ENCODE measurements at regions not wholly inside any gene's neighbourhood (a gene's known extent, or its start where the extent isn't known, plus 50 kb on each side); places are given as distances from the start of the nearest gene placed in this dataset.
"Not testable (repeated sequence)": the region's sequence is repeated elsewhere in the genome, so short reads cannot be mapped to it uniquely, and the experiment has no call there.

DNA sequence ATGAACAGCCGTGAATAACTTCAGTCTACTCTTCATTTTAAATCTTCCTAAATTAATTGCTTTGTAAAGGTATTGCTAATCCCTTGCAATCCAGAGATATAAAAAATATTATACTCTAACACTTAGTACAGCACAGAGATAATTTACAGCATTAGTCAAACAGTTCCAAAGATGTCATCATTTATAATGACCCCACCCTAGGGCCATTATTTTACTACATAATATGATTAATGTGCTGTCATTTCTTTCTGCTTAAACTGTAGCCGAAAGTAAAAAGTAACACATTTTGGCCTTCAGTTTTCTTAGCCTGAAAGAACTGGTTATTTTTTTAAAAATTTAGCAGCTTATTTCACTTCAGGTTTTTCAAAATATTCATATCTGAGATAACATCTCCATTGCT is 256.3 kb upstream of the RFC3 start:
- no peak for FAIRE-seq

DNA sequence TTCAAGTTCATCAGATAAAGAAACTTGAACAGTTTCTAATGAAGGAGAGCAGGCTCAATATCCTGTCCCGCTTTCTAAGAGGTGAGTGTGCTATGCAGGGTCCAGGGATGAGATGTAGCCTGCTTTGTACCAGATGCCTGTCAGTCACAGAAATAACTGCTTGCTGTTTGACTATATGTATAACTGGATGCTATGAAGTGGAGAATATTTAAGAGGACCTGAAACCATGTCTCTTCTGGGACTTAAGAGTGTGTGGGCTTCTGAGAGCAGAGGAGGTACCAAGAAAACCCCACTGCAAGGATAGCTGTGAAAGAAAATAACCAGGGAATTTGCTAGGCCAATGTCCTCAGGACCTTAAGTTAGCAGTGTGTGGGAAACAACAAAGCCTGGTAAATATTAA is 246.3 kb upstream of the RFC3 start:
- no peak for FAIRE-seq

DNA sequence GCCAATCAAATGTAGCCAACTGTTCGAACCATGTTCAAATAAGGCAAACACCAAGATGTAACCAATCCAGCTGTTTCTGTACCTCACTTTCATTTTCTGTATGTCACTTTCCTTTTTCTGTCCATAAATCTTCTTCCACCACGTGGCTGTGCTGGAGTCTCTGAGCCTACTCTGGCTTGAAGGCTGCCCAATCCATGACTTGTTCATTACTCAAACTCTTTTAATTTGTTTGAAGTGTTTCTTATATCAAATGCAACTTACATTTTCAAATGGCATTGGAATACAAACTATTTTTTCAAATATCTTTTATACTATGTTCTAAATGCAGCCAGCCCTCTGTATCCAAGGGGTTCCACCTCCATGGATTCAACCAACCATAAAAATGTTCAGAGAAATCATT is 245.6 kb upstream of the RFC3 start:
- FAIRE-seq: not testable (repeated sequence)

DNA sequence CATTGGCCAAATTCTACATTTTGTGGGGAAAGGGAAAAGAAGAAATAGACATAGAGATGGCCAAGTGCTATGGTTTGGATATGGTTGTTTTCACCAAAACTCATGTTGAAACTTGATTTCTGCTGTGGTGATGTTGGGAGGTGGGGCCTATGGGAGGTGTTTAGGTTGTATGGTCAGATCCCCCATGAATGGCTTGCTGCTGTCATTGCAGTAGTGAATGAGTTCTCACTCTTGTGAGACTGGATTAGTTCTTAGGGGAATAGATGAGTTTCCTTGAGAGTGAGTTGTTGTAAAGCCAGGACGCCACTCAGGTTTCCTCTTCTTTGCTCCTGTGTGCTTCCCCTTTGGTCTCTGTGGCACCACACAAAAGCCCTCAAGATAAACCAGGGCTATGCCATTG is 242.6 kb upstream of the RFC3 start:
- FAIRE-seq: no peak

DNA sequence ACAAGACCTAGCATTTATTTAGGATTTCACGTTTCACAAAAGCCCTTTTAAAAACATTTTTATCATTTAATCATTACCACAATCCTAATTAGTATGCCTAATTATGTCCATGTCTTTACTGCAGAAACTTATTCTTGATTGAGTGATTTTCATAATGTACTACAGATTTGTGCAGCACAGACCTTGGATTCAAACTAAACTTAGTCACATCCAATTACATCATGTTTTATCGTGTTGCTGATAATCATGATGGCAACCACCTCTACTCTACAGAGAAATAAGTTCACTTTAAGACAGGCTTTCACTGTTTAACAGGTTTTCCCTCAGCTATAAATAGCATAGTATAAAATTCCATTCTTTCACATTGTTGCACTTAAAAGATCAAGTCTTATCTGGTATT is 240.9 kb upstream of the RFC3 start:
- peak; percentile 95 for FAIRE-seq

DNA sequence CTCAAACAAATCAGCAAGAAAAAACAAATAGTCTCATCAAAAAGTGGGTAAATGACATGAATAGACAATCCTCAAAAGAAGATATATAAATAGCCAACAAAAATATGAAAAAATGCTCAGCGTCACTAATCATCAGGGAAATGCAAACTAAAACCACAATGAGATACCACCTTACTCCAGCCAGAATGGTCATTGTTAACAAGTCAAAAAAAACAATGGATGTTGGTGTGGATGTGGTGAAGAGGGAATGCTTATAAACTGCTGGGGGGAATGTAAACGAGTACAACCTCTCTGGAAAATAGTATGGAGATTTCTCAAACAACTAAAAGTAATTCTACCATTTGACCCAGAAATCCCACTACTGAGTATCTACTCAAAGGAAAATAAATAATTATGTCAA is 239.2 kb upstream of the RFC3 start:
- FAIRE-seq: no peak

DNA sequence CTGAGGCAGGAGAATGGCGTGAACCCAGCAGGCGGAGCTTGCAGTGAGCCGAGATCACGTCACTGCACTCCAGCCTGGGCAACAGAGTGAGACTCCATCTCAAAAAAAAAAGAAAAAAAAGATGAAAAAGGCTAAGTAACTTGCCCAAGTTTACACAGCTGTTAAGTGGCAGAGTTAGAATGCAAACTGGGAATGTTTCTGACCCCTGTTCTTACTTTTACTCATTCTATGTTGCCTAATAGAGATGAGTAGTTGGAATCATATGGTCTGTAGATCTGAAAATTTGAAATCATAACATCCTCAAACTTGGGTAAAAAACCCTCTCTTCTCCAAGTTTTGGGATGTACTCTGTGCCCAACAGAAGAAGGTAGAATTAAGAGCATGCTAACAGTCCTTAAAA is 235.8 kb upstream of the RFC3 start:
- FAIRE-seq: no peak

DNA sequence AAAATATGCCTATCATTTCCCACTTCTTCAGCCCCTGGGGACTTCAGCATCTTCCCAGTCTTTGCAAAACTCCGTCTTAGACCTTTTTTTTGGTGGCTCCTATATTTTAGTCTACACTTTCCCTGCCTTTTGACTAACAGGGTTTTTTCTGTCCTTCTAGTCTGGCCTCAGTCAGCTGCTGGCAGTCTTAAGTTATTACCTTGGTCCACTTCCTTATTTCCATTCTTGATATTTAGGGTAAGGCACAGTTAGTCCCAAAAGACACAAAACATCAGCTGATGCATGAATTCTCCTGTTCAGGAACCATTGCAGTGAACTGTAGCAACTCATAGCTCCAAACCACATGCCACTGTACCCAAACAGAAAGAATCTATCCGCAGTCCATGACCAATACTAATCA is 234.6 kb upstream of the RFC3 start:
- no peak for FAIRE-seq

DNA sequence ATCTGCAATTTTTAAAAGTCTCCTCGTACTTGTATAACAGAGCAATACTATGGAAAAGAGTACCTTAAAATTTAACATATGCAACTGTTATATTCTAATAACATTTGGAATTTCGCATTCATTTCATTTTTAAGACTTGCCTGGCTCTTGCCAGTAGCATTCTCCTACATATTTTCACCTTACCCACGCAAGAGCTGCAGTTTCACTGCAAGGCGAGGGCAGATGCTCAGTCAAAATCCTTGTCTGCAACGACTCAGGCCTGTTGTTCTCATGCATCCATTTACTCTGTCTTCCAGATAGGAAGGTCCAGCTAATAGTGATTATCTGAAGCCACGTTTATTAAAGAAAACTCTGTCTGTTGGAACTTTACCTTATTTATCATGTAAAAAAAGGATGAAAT is 227.0 kb upstream of the RFC3 start:
- no peak for FAIRE-seq

DNA sequence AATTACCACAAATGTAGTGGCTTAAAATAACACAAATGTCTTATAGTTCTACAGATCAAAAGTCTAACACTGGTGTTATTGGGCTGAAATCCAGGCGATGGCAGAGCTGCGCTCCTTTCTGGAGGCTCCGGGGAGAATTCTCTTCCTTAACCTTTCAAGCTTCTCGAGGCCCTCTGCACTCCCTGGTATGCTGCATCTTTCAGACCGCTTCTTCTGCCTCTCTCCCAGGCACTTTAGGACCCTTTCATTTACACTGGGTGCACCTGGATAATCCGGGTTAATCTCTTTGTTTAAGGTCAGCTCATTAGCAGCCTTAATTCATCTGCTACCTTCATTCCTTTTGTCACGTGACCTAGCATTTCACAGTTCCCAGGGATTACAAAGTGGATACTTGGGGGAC is 211.3 kb upstream of the RFC3 start:
- no peak for FAIRE-seq

DNA sequence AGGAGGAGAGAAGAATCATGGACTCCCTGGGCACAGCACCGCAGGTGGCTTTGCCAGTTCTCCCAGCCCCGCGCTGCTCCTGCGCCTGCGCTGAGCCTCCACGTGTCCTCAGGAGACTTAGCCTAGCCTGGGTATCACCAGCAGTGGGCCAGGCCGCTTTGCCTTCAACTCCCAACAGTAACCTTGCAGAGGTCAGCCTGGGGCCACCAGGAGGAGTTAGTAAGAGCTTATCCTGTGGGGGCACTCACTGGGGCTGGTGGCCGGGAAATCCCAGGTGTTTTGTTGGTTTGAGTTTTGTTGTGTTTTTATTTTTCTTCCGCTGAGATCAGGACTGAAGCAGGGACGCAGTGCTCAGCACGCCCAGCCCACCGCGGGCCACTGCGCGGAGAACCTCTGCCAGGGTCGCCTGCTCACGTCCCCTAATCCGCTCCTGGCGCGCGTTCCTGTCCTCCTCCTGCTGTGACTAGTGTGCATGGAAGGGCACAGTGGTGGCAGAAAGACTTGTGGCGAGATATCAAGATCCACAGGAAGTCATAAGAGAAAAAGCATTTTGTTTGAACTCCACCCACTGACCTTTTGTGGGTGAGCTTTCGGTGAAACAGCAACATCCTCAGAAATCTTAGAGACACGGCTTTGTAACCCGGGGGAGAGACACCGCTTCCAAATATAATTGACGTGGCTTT is 207.4 kb upstream of the RFC3 start:
- FAIRE-seq: no peak

DNA sequence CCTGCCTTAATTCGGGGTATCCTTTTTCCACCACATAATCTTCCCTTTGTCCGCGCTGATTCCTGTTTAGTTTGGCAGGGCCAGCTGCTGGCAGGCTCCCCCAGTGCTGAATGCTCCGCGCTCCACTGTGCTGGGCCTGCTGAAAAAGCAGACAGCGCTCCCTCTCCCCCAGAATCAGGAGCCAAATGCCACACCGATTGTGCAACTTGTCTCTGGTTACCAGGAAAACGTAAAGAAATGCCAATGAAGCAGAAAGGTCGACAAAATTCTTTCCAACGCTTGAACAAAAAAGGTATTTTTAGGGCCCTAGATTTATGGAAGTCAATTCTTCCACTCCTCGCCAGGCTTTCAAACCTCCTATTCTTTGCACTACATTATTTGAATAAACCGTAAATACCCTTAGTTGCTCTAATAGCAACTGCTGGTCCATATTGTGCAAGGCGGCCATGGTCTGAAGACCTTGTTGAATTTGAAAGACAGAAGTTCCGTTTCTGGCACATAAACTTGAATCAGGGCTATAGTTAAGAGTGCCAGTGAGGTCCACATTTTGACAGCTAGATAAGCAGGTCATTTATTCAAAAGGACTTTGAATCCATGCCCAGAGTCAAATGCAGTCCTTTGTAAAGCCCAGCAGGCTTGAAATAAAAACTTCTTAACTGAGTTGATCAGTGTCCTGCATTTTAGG is 206.7 kb upstream of the RFC3 start:
- FAIRE-seq: no peak

DNA sequence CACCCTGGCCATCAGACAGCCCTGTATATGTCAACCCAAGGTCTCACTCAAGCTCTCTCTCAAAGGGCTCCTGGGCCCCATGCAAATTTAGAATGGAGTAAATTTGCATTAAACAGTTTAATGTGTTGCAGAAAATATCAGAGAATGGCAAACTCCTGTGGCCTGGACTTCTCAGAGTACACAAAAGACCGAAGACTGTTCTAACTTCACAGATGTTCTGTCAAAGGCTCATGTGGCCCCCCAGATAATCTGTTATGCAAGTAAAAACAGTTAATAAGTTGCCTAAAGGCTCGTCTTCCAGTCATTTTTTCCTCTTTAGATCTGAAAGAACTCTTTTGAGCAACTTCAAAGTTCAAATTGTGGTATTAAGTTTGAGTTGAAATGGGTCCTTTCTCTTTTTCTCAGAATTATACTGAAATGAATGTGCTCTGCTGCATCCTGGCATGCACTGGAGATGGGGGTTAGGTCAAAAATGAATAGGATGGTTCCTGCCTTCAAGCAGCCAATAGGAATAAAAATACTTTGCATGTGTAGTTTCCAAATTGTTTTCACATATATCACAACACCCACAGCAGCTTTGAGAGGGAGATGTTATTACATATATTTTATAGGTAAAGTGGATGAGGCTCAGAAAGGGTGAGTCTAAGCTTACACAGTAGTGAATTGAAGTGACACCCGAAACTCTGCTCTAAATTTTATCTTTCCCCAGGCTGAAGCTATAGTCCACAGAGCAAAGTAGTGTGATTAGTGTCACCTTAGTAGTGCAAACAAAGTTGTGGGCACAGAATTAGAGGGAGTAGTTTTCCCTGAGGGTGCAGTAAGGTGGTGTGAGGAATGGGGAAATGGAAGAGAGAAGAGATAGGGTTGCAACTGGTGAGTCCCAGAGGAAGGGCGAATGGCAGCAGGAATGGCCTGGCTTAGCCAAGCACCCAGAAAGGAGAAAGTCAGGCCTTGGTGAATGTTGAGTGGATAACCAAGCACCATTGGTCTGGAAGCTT is 205.0 kb upstream of the RFC3 start:
- FAIRE-seq: no peak

DNA sequence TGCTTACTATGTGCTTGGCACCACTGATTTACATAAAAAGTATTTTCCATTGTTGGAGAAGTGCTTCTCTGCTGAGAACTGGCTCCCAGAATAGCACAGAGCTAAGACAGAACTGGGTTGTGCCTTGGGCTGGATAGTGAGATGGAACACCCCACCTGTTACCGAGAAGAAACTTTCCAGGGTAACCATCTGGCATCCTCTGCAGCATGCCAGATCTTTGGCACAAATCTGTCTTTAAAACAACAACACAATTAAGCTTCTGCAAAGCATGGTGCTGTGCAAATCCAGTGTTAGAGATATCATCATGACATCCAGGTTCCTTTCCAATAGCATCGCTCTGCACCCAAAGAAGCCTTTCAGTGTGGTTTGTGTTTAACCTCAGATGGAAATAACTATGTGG is 202.5 kb upstream of the RFC3 start:
- FAIRE-seq: no peak

DNA sequence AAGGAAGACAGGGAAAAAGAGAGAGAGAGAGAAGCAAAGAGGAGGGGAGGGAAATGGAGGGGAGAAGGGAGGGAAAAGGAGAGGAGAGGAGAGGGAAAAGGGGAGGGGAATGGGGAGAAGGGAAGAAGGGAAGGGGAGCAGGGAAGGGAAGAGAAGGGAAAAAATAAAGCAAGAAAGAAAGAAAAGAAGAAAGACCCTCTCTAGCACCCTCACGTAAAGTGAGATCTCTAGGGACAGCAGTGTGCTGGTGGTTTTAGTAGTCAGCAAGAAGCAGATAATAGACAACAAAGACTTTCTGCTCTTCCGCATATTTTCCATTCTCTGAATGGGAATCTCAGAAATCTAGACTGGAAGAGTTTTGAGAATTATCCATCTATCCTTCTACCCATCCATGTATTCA is 201.8 kb upstream of the RFC3 start:
- FAIRE-seq: no peak

DNA sequence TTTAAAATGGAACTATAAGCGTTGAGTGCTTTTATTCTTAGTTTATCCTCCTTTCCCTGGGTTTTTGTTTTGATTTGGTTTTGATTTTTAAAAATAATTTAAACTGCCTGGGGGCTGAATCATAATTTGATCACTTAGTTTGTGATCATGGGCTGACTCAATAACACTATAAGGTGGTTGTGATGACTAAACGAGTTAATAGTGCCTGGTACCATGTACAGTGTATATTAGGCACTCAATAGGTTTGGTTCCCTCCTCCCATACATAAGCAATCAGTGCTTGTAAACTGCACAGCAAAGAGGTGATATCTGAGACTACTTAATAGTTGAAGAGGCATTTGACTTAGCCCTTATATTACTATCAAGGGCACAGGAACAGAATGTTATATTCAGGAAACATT is 200.9 kb upstream of the RFC3 start:
- no peak for FAIRE-seq

DNA sequence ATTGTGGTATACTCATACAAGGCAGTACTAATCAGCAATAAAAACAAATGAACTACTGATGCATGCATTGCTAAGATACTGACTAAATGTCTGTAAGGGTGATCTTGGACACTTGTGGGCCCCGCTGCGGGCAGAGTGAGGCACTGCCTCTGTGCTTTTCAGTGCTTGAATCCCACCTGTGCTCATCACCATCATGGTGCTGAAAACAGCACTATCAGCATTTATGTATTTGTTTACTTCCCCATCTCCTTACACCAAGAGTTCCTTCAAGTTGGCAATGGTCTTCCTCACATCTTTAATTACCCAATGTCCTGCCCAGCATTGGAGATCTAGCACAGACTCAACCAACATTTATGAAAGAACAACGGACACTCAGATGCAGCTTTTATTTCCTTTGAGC is 193.7 kb upstream of the RFC3 start:
- FAIRE-seq: no peak

DNA sequence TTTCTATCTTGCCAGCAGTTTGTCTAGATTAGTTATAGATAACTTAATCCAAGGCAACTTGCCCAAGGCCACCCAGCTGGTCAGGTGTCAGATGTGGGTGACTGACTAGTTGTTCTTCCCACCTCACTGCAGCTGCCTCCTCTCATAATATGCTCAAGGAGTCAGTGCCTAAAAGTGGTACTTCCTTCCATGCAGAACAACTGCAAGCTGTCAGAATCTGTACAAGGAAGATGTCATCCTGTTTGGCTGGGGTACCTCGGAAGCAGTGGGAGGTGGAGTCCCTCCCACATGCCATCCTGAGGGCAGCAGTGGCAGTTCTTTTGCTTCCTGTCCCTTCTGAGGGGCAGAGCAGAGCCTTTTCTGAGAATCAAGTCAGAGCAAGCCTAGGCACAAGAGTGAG is 193.2 kb upstream of the RFC3 start:
- FAIRE-seq: no peak

DNA sequence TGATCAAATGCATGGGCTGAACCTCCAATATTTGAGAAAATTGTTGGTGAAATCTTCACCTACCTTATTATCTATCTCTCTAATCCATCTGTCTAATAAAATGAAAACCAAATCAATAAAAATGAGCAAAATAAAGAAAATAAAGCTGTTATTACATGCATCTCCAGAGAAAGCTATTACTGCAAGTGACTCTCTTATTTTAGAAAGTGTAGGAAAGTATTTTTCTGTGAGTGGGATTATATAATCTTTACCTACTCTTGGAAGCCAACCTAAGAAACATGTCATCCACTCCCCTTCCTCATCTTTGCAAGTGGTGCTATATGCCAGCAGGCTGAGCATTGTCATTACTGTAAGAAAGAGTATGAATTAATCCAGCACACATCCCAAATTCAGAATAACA is 191.5 kb upstream of the RFC3 start:
- no peak for FAIRE-seq

DNA sequence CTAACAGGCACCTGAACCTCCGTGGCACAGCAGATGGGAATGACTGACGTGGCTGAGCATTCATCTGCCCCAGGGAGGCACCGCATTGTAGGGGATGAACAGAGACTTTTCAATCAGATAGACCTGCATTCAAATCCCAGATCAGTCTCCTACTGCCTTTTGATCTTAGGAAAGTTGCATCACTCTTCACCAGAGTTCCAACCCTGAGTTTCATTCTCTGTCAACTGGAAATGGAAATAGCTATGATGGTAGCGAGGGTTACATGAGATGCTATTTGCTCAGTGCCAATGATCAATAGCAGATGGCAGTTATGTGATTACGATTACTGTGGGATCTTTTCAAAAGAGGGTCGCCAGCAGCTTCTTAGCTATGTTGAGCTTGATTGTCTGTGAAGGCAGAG is 189.3 kb upstream of the RFC3 start:
- FAIRE-seq: no peak

DNA sequence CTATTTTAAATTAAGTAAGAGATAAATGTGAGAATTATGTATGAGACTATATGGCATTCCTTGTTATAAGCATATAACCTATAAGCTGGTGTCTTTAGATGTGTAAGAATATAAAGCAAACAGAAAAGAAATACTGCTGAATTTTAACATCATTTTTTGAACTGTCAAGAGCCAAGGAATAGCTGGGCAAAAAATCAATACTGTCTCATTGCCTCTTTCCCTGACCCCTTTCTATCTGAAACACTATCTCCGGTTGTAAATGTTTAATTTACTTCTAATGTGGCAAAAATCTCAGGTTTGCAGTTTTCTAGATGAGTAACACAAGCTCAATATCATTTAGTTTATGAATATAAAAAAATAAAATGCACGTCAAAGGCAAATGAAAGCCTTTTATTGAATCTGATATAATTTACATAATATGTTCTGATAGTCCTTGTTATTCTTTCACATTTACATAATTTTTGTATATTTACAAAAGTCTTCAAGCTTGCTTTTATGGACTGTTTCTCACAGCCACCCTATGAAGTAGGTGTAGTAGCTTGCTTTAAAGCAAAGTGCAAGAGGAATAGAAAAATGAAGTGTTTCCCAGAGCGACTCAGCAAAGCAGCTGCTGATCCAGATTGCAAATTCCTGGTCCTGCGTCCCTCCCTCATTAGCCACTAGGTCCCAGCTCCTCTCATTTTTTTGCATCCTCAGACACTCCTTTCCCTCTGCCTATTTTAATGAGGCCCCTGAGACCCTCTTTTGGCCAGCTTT is 188.2 kb upstream of the RFC3 start:
- peak; percentile 41 for FAIRE-seq

DNA sequence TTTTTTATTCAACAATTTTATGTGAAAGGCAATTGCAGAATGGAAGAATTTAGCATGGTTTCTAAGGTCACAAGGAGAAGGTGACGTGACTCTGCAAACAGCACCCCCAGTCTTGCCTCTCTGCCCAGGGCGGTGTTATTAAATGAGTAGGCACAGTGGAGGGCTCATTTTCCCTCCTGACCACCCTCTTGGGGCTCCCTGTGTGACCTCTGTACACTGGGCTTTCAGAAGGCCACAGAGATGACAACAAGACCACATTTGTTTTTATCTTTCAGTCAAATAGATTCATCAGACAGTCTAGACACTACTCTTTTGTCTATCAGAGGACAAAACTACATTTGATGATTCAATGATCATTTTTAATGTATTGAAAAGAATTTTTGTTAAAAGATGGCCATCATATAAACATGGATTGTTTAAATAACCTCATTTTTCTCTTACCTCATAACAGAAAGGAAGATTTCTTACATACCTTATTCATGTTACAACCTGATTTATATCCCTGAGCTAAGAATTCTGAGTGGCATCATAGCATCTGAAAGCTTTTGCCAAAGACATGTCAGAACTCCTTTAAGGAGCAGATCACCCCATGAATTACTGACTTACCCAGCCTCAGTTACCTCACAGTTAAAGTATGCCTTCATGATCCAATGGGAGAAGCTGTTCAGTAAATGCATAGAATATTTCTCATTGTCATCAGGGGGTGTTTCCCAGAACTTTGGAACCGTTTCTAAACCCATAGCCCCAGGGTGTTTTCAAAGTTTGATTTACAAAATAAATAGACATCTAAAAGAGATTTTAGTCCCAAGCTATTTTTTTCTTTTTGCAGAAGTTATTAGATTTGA is 184.0 kb upstream of the RFC3 start:
- FAIRE-seq: peak; percentile 82

Data from islet of Langerhans (tissue), 1 donor.